ENCODE measurements at regions not wholly inside any gene's neighbourhood (a gene's known extent, or its start where the extent isn't known, plus 50 kb on each side); places are given as distances from the start of the nearest gene placed in this dataset.

DNA sequence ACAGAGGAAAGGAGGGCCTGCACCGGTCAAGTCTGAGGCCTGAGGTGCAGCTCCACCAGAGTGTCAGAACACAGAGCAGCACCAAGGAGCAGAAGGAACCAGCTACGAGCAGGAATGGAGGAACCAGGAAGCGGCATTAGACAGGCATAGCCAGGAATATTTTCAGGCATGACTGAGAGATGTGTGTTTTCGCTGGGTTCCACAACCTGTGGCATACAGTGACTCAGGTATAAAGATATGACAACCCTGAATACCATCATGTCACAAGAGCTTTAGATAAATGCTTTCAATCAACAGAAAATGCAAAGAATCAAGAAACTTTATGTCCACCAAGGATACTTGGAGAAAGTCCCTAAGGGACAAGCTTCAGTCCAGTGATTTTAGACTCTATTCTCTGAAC, 189.3 kb upstream of the NRIP1 start:
- POLR2A ChIA-PET, result interaction anchor here (1.5 kb wide), 1 partner anchor 12 kb away, joined by 5 read pairs; no protein-coding TSS in a partner anchor
- Mint-ChIP-seq H3K27ac (ENCODE audit: low read depth, unreplicated experiment) (no peak overlapping the region), H3K9me3 (ENCODE audit: unreplicated experiment) (no peaks in the 10 kb centered on the region), H3K27me3 (ENCODE audit: insufficient read depth, unreplicated experiment) (no peaks in the 10 kb centered on the region), H3K4me1 (ENCODE audit: insufficient read depth, unreplicated experiment) (peaks cover 9% of the 10 kb centered on the region), H3K4me3 (ENCODE audit: unreplicated experiment) (no peak overlapping the region), H3K36me3 (ENCODE audit: insufficient read depth, unreplicated experiment) (no peaks in the 10 kb centered on the region)
- no peak for DNase-seq (ENCODE audit: unreplicated experiment)
- BruUV-seq (replicated peaks), result no TSS peak
- intact Hi-C loops (cut with micrococcal nuclease), result no loop called here
- CTCF ChIA-PET, result no interaction called here
- TF ChIP-seq, protein P1, sequence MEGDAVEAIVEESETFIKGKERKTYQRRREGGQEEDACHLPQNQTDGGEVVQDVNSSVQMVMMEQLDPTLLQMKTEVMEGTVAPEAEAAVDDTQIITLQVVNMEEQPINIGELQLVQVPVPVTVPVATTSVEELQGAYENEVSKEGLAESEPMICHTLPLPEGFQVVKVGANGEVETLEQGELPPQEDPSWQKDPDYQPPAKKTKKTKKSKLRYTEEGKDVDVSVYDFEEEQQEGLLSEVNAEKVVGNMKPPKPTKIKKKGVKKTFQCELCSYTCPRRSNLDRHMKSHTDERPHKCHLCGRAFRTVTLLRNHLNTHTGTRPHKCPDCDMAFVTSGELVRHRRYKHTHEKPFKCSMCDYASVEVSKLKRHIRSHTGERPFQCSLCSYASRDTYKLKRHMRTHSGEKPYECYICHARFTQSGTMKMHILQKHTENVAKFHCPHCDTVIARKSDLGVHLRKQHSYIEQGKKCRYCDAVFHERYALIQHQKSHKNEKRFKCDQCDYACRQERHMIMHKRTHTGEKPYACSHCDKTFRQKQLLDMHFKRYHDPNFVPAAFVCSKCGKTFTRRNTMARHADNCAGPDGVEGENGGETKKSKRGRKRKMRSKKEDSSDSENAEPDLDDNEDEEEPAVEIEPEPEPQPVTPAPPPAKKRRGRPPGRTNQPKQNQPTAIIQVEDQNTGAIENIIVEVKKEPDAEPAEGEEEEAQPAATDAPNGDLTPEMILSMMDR (IDR thresholded peaks at IDR 0.05; ENCODE audit: unreplicated experiment), result no peak

DNA sequence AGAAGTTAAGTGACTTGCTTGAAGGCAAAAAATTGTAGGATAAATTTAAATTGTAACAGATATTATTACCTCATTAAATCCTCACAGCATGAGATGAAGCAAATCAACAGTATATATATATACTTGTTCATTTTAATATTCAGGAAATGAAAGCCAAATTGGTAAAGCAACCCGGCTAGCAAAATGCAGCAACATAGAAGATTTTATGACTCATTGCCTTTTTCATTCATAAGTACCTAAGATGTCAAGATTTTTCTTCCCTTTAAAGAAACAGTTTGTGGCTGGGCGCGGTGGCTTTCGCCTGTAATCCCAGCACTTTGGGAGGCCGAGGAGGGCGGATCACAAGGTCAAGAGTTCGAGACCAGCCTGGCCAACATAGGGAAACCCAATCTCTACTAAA, 190.5 kb upstream of the NRIP1 start:
- no peaks in the 10 kb centered on the region for H3K36me3 Mint-ChIP-seq (ENCODE audit: insufficient read depth, unreplicated experiment)
- DNase-seq (ENCODE audit: unreplicated experiment), result no peak
- TF ChIP-seq, protein P1 (IDR thresholded peaks at IDR 0.05; ENCODE audit: unreplicated experiment), result no peak
- H3K27me3 Mint-ChIP-seq (ENCODE audit: insufficient read depth, unreplicated experiment), result no peaks in the 10 kb centered on the region
- no TSS peak for BruUV-seq (replicated peaks)
- ChIA-PET CTCF (interaction anchor here (0.6 kb wide), 1 partner anchor 60 kb away, joined by 3 read pairs; no protein-coding TSS in a partner anchor), POLR2A (interaction anchor here (1.5 kb wide), 1 partner anchor 13 kb away, joined by 5 read pairs; no protein-coding TSS in a partner anchor)
- H3K9me3 Mint-ChIP-seq (ENCODE audit: unreplicated experiment), result no peaks in the 10 kb centered on the region
- no peak overlapping the region for H3K4me3 Mint-ChIP-seq (ENCODE audit: unreplicated experiment)
- no peak overlapping the region for H3K27ac Mint-ChIP-seq (ENCODE audit: low read depth, unreplicated experiment)
- H3K4me1 Mint-ChIP-seq (ENCODE audit: insufficient read depth, unreplicated experiment), result peaks cover 9% of the 10 kb centered on the region
- intact Hi-C loops (cut with micrococcal nuclease), result no loop called here

DNA sequence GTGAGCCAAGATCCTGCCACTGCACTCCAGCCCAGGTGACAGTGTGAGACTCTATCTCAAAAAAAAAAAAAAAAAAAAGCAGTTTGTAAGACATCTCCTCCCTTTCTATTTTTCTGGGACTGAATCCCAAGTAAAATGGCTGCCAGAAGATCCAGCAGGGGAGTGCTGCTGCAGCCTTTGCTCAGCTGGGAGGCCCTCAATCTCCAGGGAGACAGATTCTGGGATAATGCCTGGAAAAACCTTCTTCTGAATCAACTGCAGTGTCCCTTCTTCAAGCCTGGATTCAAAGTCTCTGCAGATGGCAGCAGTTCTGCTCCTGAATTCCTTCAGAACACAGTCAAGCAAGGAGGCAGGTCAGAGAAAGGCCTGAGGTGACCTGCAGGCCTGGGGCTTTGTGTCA, 191.0 kb upstream of the NRIP1 start:
- Mint-ChIP-seq H3K4me1 (ENCODE audit: insufficient read depth, unreplicated experiment) (peaks cover 4% of the 10 kb centered on the region), H3K27ac (ENCODE audit: low read depth, unreplicated experiment) (no peak overlapping the region), H3K4me3 (ENCODE audit: unreplicated experiment) (no peak overlapping the region), H3K9me3 (ENCODE audit: unreplicated experiment) (no peaks in the 10 kb centered on the region), H3K27me3 (ENCODE audit: insufficient read depth, unreplicated experiment) (no peaks in the 10 kb centered on the region), H3K36me3 (ENCODE audit: insufficient read depth, unreplicated experiment) (no peaks in the 10 kb centered on the region)
- ChIA-PET CTCF (no interaction called here), POLR2A (no interaction called here)
- intact Hi-C loops (cut with micrococcal nuclease), result no loop called here
- TF ChIP-seq, protein P1 (IDR thresholded peaks at IDR 0.05; ENCODE audit: unreplicated experiment), result no peak
- no TSS peak for BruUV-seq (replicated peaks)
- no peak for DNase-seq (ENCODE audit: unreplicated experiment)

DNA sequence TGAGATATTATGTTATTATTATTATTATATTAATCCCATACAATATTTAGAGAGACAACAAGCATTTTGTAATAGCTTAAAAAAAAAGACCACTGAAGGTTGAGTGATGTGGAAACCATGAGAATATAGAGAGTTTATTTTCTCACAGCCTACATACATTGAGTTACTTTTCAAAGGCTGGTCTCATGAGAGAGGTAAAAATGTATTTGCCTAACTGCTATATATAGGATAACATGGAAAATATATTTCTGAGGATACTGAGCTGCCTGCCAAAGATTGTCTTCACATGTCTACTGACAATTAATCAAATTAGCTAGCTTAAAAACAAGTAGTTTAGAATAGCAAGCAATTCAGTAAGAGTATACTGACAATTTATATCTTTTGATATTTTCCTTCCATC, 192.2 kb upstream of the NRIP1 start:
- Mint-ChIP-seq H3K4me1 (ENCODE audit: insufficient read depth, unreplicated experiment) (no peaks in the 10 kb centered on the region), H3K9me3 (ENCODE audit: unreplicated experiment) (peaks cover 7% of the 10 kb centered on the region), H3K36me3 (ENCODE audit: insufficient read depth, unreplicated experiment) (no peaks in the 10 kb centered on the region), H3K27ac (ENCODE audit: low read depth, unreplicated experiment) (no peak overlapping the region), H3K27me3 (ENCODE audit: insufficient read depth, unreplicated experiment) (no peaks in the 10 kb centered on the region), H3K4me3 (ENCODE audit: unreplicated experiment) (no peak overlapping the region)
- intact Hi-C loops (cut with micrococcal nuclease), result no loop called here
- TF ChIP-seq, protein P1 (IDR thresholded peaks at IDR 0.05; ENCODE audit: unreplicated experiment), result no peak
- no TSS peak for BruUV-seq (replicated peaks)
- DNase-seq (ENCODE audit: unreplicated experiment), result no peak
- ChIA-PET CTCF (interaction anchor here (0.5 to 1.0 kb wide), 2 partner anchors 8 to 1003 kb away, joined by 3 read pairs; no protein-coding TSS in a partner anchor), POLR2A (no interaction called here)

Data from MCF 10A (cell line).